BE2C (cell line): ENCODE measurements at regions not wholly inside any gene's neighbourhood (a gene's known extent, or its start where the extent isn't known, plus 50 kb on each side); places are given as distances from the start of the nearest gene placed in this dataset.

Source experiments
- DNase-seq: peaks from one replicate; pipeline ENCODE4 v3.0.0-alpha.2; 2020
- H3K27me3 ChIP-seq: fragments of 250-450 bp; sonication (Bioruptor Pico); 2 replicates; pipeline ENCODE4 v1.5.1; 2020; ENCODE audit warnings: mild to moderate bottlenecking
- H3K36me3 ChIP-seq: fragments of 250-450 bp; sonication (Bioruptor Pico); 2 replicates; pipeline ENCODE4 v1.5.1; 2020; ENCODE audit warnings: mild to moderate bottlenecking
- H3K4me1 ChIP-seq: fragments of 250-450 bp; sonication (Bioruptor Pico); 2 replicates; pipeline ENCODE4 v1.5.1; 2020
- H3K4me3 ChIP-seq: 2 replicates; pipeline ENCODE4 v1.5.1; 2011; ENCODE audit warnings: low read depth, low read length
- H3K9me3 ChIP-seq: fragments of 250-450 bp; sonication (Bioruptor Pico); 2 replicates; pipeline ENCODE4 v1.5.1; 2020
- CTCF ChIP-seq: IDR thresholded peaks from 2 replicates; pipeline ENCODE4 v1.5.1; 2012; ENCODE audit warnings: mild to moderate bottlenecking, low read depth, low read length

- H3K36me3 ChIP-seq, result no peaks in the 10 kb centered on the region
- DNase-seq, result no peak
- TF ChIP-seq CTCF, result no peak
These were observed 234.3 kb upstream of the ACVR2A start for GRCh38 chr2:147610496-147611040.

GRCh38 chr2:147609301-147609700 lies 235.5 kb upstream of the ACVR2A start:
- Histone ChIP-seq H3K4me1 (no peaks in the 10 kb centered on the region), H3K4me3 (no peak overlapping the region)
- no peak for TF ChIP-seq CTCF

More at GRCh38 chr2:147610496-147611040, 234.3 kb upstream of the ACVR2A start:
- no peaks in the 10 kb centered on the region for H3K27me3 ChIP-seq
- H3K4me3 ChIP-seq, result no peak overlapping the region
- H3K9me3 ChIP-seq, result no peaks in the 10 kb centered on the region
- H3K4me1 ChIP-seq, result no peaks in the 10 kb centered on the region

GRCh38 chr2:147607379-147607778 lies 237.4 kb upstream of the ACVR2A start:
- no peaks in the 10 kb centered on the region for H3K27me3 ChIP-seq
- no peaks in the 10 kb centered on the region for H3K36me3 ChIP-seq
- H3K4me1 ChIP-seq, result no peaks in the 10 kb centered on the region
- no peak for DNase-seq
- no peak for TF ChIP-seq CTCF
- no peaks in the 10 kb centered on the region for H3K9me3 ChIP-seq
- no peak overlapping the region for H3K4me3 ChIP-seq

More at GRCh38 chr2:147609301-147609700, 235.5 kb upstream of the ACVR2A start:
- no peaks in the 10 kb centered on the region for H3K27me3 ChIP-seq
- no peaks in the 10 kb centered on the region for H3K36me3 ChIP-seq
- H3K9me3 ChIP-seq, result no peaks in the 10 kb centered on the region
- no peak for DNase-seq

GRCh38 chr2:147603876-147604275 lies 241.0 kb upstream of the ACVR2A start:
- Histone ChIP-seq H3K36me3 (no peaks in the 10 kb centered on the region), H3K4me3 (no peak overlapping the region), H3K27me3 (no peaks in the 10 kb centered on the region), H3K9me3 (no peaks in the 10 kb centered on the region), H3K4me1 (no peaks in the 10 kb centered on the region)
- no peak for DNase-seq
- TF ChIP-seq CTCF, result no peak

- H3K4me1 ChIP-seq, result no peaks in the 10 kb centered on the region
- H3K27me3 ChIP-seq, result no peaks in the 10 kb centered on the region
- no peak for TF ChIP-seq CTCF
- DNase-seq, result no peak
- H3K9me3 ChIP-seq, result no peaks in the 10 kb centered on the region
- no peak overlapping the region for H3K4me3 ChIP-seq
- no peaks in the 10 kb centered on the region for H3K36me3 ChIP-seq
These were observed 241.4 kb upstream of the ACVR2A start for GRCh38 chr2:147603447-147603846.

GRCh38 chr2:147600646-147601045 lies 244.2 kb upstream of the ACVR2A start:
- Histone ChIP-seq H3K9me3 (no peaks in the 10 kb centered on the region), H3K4me3 (no peak overlapping the region), H3K36me3 (no peaks in the 10 kb centered on the region), H3K27me3 (no peaks in the 10 kb centered on the region), H3K4me1 (no peaks in the 10 kb centered on the region)
- DNase-seq, result no peak
- no peak for TF ChIP-seq CTCF
